ENCODE measurements at regions not wholly inside any gene's neighbourhood (a gene's known extent, or its start where the extent isn't known, plus 50 kb on each side); places are given as distances from the start of the nearest gene placed in this dataset.

- Histone ChIP-seq H3K27me3 (ENCODE audit: insufficient read depth) (no peaks in the 10 kb centered on the region), H4K20me1 (ENCODE audit: insufficient read depth) (no peaks in the 10 kb centered on the region), H3K9me3 (no peaks in the 10 kb centered on the region), H2AFZ (ENCODE audit: low read depth) (no peak overlapping the region), H3K4me2 (no peak overlapping the region), H3K9ac (no peak overlapping the region), H3K36me3 (replicated peaks in 1 of 2; ENCODE audit: control insufficient read depth in 1 of 2, insufficient read depth in 2 of 2, low read length in 1 of 2) (no peaks in the 10 kb centered on the region), H3F3A (replicated peaks; ENCODE audit: insufficient read depth) (no peaks in the 10 kb centered on the region), H3K4me3 (ENCODE audit: low read depth in 2 of 2, low read length in 1 of 2) (no peak overlapping the region), H3K79me2 (ENCODE audit: insufficient read depth) (no peaks in the 10 kb centered on the region), H3K4me1 (ENCODE audit: control insufficient read depth in 1 of 2, insufficient read depth in 2 of 2, low read depth in 1 of 2, low read length in 1 of 2) (no peaks in the 10 kb centered on the region), H3K27ac (ENCODE audit: low read depth in 2 of 2, low read length in 1 of 2) (no peak overlapping the region), H3K9me2 (no peaks in the 10 kb centered on the region)
- TF ChIP-seq RFX5 (IDR thresholded peaks at IDR 0.05; ENCODE audit: low read length), result no peak
- no peak for TF ChIP-seq RXRA (IDR thresholded peaks at IDR 0.05; ENCODE audit: borderline replicate concordance, low read depth)
- no peak for TF ChIP-seq CTCF (IDR thresholded peaks at IDR 0.05)
- no peak for TF ChIP-seq YY1 (IDR thresholded peaks at IDR 0.05; ENCODE audit: low read depth)
- POLR2A ChIA-PET, result no interaction called here
- WGBS (ENCODE audit: low lambda C conversion rate), result 4% methylated on average over 3 of the region's 3 CpGs
- DNase-seq, result no peak
- CTCF ChIA-PET, result interaction anchor here (0.7 to 1.0 kb wide), 2 partner anchors 12 to 14 kb away, joined by 3 read pairs; no protein-coding TSS in a partner anchor
These were observed 178.7 kb upstream of the FAM98A start for GRCh38 chr2:33777786-33778185.

GRCh38 chr2:33775306-33775705 lies 176.2 kb upstream of the FAM98A start:
- H3F3A ChIP-seq (replicated peaks; ENCODE audit: insufficient read depth), result no peaks in the 10 kb centered on the region
- POLR2A ChIA-PET, result no interaction called here
- H3K9ac ChIP-seq, result no peak overlapping the region
- H3K79me2 ChIP-seq (ENCODE audit: insufficient read depth), result no peaks in the 10 kb centered on the region
- H4K20me1 ChIP-seq (ENCODE audit: insufficient read depth), result no peaks in the 10 kb centered on the region
- H3K27me3 ChIP-seq (ENCODE audit: insufficient read depth), result no peaks in the 10 kb centered on the region
- 49% methylated on average over 12 of the region's 21 CpGs for WGBS (ENCODE audit: low lambda C conversion rate)
- no peaks in the 10 kb centered on the region for H3K36me3 ChIP-seq (replicated peaks in 1 of 2; ENCODE audit: control insufficient read depth in 1 of 2, insufficient read depth in 2 of 2, low read length in 1 of 2)
- H3K9me3 ChIP-seq, result no peaks in the 10 kb centered on the region
- H3K4me3 ChIP-seq (ENCODE audit: low read depth in 2 of 2, low read length in 1 of 2), result no peak overlapping the region
- TF ChIP-seq CHD2 (IDR thresholded peaks at IDR 0.05; ENCODE audit: low read length, partially characterized antibody), result no peak
- TF ChIP-seq USF2 (IDR thresholded peaks at IDR 0.05; ENCODE audit: borderline replicate concordance, low read depth, low read length), result no peak
- no peak for TF ChIP-seq FOSL2 (IDR thresholded peaks at IDR 0.05; ENCODE audit: borderline replicate concordance, low read depth)
- no peak for TF ChIP-seq TCF12 (IDR thresholded peaks at IDR 0.05)
- no peak for TF ChIP-seq REST (IDR thresholded peaks at IDR 0.05; ENCODE audit: low read depth, low read length)
- no peak for TF ChIP-seq NFIC (IDR thresholded peaks at IDR 0.05; ENCODE audit: borderline replicate concordance)
- no peak for TF ChIP-seq ZBTB33 (IDR thresholded peaks at IDR 0.05; ENCODE audit: borderline replicate concordance, low read depth)
- TF ChIP-seq FOXM1 (IDR thresholded peaks at IDR 0.05; ENCODE audit: low read depth), result no peak
- TF ChIP-seq JUND (IDR thresholded peaks at IDR 0.05), result no peak
- no peak for TF ChIP-seq MXI1 (IDR thresholded peaks at IDR 0.05; ENCODE audit: low read depth, low read length)
- TF ChIP-seq ELF1 (IDR thresholded peaks at IDR 0.05), result no peak
- no peak for TF ChIP-seq NRF1 (IDR thresholded peaks at IDR 0.05; ENCODE audit: low read depth, low read length)
- TF ChIP-seq USF1 (IDR thresholded peaks at IDR 0.05; ENCODE audit: borderline replicate concordance, low read depth), result no peak
- TF ChIP-seq GATA2 (CRISPR knock-in tag; IDR thresholded peaks at IDR 0.05), result no peak
- no peak overlapping the region for H3K27ac ChIP-seq (ENCODE audit: low read depth in 2 of 2, low read length in 1 of 2)
- no peaks in the 10 kb centered on the region for H3K4me1 ChIP-seq (ENCODE audit: control insufficient read depth in 1 of 2, insufficient read depth in 2 of 2, low read depth in 1 of 2, low read length in 1 of 2)
- no peaks in the 10 kb centered on the region for H3K9me2 ChIP-seq
- no peak for DNase-seq
- H2AFZ ChIP-seq (ENCODE audit: low read depth), result no peak overlapping the region
- CTCF ChIA-PET, result no interaction called here
- no peak overlapping the region for H3K4me2 ChIP-seq

Data from SK-N-SH (cell line).